Fibroblast of the aortic adventitia (primary cell): ENCODE measurements at regions not wholly inside any gene's neighbourhood (a gene's known extent, or its start where the extent isn't known, plus 50 kb on each side); places are given as distances from the start of the nearest gene placed in this dataset.
A peak's percentile ranks its signal among the peaks of the same experiment; 100 is the strongest.

Experiments
- DNase-seq: peaks from one replicate; pipeline ENCODE4 v3.0.0-alpha.2; 2010; ENCODE audit warnings: low read depth
- H3K4me3 ChIP-seq: 2 replicates; pipeline ENCODE4 v1.5.1; 2011; ENCODE audit warnings: low read depth, mild to moderate bottlenecking, control low read depth, low read length, moderate library complexity
- CTCF ChIP-seq: IDR thresholded peaks from 2 replicates; pipeline ENCODE4 v1.5.1; 2011; ENCODE audit warnings: mild to moderate bottlenecking, low read length, control low read depth, inconsistent platforms; ENCODE audit not compliant: insufficient read depth

GRCh38 chr4:31083456-31083855, 363.3 kb downstream of the PCDH7 start:
- H3K4me3 ChIP-seq: no peak overlapping the region
- TF ChIP-seq CTCF: no peak
- no peak for DNase-seq

- H3K4me3 ChIP-seq: no peak overlapping the region
- no peak for TF ChIP-seq CTCF
- DNase-seq: peak; percentile 60
Observed at GRCh38 chr4:31084806-31085416, 364.7 kb downstream of the PCDH7 start.

- DNase-seq: no peak
- TF ChIP-seq CTCF: no peak
- no peak overlapping the region for H3K4me3 ChIP-seq
Observed at GRCh38 chr4:31085689-31086088, 365.5 kb downstream of the PCDH7 start.

GRCh38 chr4:31086756-31087330, 366.7 kb downstream of the PCDH7 start:
- no peak overlapping the region for H3K4me3 ChIP-seq
- TF ChIP-seq CTCF: no peak
- DNase-seq: peak; percentile 37

GRCh38 chr4:31088600-31089230, 368.5 kb downstream of the PCDH7 start:
- DNase-seq: peak; percentile 84
- H3K4me3 ChIP-seq: no peak overlapping the region
- TF ChIP-seq CTCF: no peak

- H3K4me3 ChIP-seq: no peak overlapping the region
- peak; percentile 42 for DNase-seq
- TF ChIP-seq CTCF: no peak
Observed at GRCh38 chr4:31089815-31090214, 369.6 kb downstream of the PCDH7 start.

GRCh38 chr4:31094474-31094873, 374.3 kb downstream of the PCDH7 start:
- no peak for TF ChIP-seq CTCF
- H3K4me3 ChIP-seq: no peak overlapping the region
- no peak for DNase-seq
